GM23338 (cell line): ENCODE measurements at regions not wholly inside any gene's neighbourhood (a gene's known extent, or its start where the extent isn't known, plus 50 kb on each side); places are given as distances from the start of the nearest gene placed in this dataset.

Source experiments
- CREB1 ChIP-seq: fragments of 250-450 bp; sonication (Bioruptor Pico); IDR thresholded peaks from 2 replicates; pipeline ENCODE4 v1.5.0; 2020; ENCODE audit warnings: low read depth, mild to moderate bottlenecking, moderate library complexity
- EZH2 ChIP-seq: fragments of 200-600 bp; sonication (generic); IDR thresholded peaks from one replicate; pipeline ENCODE4 v1.8.0; 2017; ENCODE audit warnings: antibody characterized with exemption, mild to moderate bottlenecking, low read depth; ENCODE audit not compliant: unreplicated experiment
- EZH2phosphoT487 ChIP-seq: fragments of 200-600 bp; sonication (generic); IDR thresholded peaks from one replicate; pipeline ENCODE4 v1.8.1; 2018; ENCODE audit warnings: antibody characterized with exemption; ENCODE audit not compliant: unreplicated experiment
- JUNB ChIP-seq: IDR thresholded peaks from one replicate; pipeline ENCODE4 v1.6.1; 2016; ENCODE audit warnings: antibody characterized with exemption; ENCODE audit not compliant: unreplicated experiment
- POLR2AphosphoS5 ChIP-seq: IDR thresholded peaks from 2 replicates; pipeline ENCODE4 v1.6.1; 2016; ENCODE audit warnings: antibody characterized with exemption, low read depth
- STAT1 ChIP-seq: IDR thresholded peaks from one replicate; pipeline ENCODE4 v1.6.1; 2016; ENCODE audit warnings: antibody characterized with exemption; ENCODE audit not compliant: unreplicated experiment
- ZNF114 ChIP-seq: fragments of 250-450 bp; sonication (Bioruptor Pico); IDR thresholded peaks from 2 replicates; pipeline ENCODE4 v1.5.0; 2020; ENCODE audit warnings: mild to moderate bottlenecking, moderate library complexity
- ZNF331 ChIP-seq: fragments of 250-450 bp; sonication (Bioruptor Pico); IDR thresholded peaks from 2 replicates; pipeline ENCODE4 v1.5.0; 2020; ENCODE audit warnings: low read depth, mild to moderate bottlenecking, moderate library complexity
- TF ChIP-seq, protein P1 (sequence below), 2 experiments: fragments of 200-600 bp in 1 of 2; sonication (generic) in 1 of 2; conservative IDR thresholded peaks; 2 replicates each; pipeline versions ENCODE4 v1.5.1 to v1.6.1; 2016 to 2017; ENCODE audit warnings: antibody characterized with exemption in 2 of 2, low read depth in 2 of 2, mild to moderate bottlenecking in 2 of 2, moderate library complexity in 1 of 2
- TF ChIP-seq, protein P2 (sequence below): IDR thresholded peaks from one replicate; pipeline ENCODE4 v1.6.1; 2018; ENCODE audit warnings: antibody characterized with exemption; ENCODE audit not compliant: unreplicated experiment
- TF ChIP-seq, protein P3 (sequence below): IDR thresholded peaks from 2 replicates; pipeline ENCODE4 v1.6.1; 2016; ENCODE audit warnings: antibody characterized with exemption

DNA sequence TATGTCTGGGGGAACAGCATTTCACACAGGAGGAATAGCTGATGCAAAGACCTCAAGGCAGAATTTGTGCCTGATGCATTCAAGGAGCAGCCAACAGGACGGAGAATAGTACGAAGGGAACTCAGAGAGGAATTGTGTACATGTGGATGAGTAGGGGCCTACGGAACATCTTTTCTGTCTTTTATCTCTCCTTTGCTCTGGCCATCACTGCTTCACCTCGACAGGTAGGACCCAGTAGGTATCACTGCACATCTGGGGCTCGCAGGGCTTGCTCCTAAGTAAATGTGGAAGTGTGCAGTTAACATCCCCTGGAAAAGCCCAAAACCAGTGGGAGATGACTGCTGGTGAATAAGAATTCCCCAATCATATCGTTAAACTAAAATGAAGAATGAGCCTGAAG is 56.4 kb upstream of the POU1F1 start:
- TF ChIP-seq, protein P1, sequence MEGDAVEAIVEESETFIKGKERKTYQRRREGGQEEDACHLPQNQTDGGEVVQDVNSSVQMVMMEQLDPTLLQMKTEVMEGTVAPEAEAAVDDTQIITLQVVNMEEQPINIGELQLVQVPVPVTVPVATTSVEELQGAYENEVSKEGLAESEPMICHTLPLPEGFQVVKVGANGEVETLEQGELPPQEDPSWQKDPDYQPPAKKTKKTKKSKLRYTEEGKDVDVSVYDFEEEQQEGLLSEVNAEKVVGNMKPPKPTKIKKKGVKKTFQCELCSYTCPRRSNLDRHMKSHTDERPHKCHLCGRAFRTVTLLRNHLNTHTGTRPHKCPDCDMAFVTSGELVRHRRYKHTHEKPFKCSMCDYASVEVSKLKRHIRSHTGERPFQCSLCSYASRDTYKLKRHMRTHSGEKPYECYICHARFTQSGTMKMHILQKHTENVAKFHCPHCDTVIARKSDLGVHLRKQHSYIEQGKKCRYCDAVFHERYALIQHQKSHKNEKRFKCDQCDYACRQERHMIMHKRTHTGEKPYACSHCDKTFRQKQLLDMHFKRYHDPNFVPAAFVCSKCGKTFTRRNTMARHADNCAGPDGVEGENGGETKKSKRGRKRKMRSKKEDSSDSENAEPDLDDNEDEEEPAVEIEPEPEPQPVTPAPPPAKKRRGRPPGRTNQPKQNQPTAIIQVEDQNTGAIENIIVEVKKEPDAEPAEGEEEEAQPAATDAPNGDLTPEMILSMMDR (conservative IDR thresholded peaks at IDR 0.05; ENCODE audit: low read depth in 2 of 2), result no peak
- TF ChIP-seq POLR2AphosphoS5, result no peak
- TF ChIP-seq ZNF114 (CRISPR knock-in tag), result no peak
- TF ChIP-seq EZH2phosphoT487, result no peak
- TF ChIP-seq, protein P2, sequence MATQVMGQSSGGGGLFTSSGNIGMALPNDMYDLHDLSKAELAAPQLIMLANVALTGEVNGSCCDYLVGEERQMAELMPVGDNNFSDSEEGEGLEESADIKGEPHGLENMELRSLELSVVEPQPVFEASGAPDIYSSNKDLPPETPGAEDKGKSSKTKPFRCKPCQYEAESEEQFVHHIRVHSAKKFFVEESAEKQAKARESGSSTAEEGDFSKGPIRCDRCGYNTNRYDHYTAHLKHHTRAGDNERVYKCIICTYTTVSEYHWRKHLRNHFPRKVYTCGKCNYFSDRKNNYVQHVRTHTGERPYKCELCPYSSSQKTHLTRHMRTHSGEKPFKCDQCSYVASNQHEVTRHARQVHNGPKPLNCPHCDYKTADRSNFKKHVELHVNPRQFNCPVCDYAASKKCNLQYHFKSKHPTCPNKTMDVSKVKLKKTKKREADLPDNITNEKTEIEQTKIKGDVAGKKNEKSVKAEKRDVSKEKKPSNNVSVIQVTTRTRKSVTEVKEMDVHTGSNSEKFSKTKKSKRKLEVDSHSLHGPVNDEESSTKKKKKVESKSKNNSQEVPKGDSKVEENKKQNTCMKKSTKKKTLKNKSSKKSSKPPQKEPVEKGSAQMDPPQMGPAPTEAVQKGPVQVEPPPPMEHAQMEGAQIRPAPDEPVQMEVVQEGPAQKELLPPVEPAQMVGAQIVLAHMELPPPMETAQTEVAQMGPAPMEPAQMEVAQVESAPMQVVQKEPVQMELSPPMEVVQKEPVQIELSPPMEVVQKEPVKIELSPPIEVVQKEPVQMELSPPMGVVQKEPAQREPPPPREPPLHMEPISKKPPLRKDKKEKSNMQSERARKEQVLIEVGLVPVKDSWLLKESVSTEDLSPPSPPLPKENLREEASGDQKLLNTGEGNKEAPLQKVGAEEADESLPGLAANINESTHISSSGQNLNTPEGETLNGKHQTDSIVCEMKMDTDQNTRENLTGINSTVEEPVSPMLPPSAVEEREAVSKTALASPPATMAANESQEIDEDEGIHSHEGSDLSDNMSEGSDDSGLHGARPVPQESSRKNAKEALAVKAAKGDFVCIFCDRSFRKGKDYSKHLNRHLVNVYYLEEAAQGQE, result no peak
- TF ChIP-seq EZH2, result no peak
- TF ChIP-seq, protein P3, sequence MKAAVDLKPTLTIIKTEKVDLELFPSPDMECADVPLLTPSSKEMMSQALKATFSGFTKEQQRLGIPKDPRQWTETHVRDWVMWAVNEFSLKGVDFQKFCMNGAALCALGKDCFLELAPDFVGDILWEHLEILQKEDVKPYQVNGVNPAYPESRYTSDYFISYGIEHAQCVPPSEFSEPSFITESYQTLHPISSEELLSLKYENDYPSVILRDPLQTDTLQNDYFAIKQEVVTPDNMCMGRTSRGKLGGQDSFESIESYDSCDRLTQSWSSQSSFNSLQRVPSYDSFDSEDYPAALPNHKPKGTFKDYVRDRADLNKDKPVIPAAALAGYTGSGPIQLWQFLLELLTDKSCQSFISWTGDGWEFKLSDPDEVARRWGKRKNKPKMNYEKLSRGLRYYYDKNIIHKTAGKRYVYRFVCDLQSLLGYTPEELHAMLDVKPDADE, result no peak
- no peak for TF ChIP-seq ZNF331 (CRISPR knock-in tag)
- no peak for TF ChIP-seq STAT1
- no peak for TF ChIP-seq CREB1 (CRISPR knock-in tag)
- TF ChIP-seq JUNB, result no peak
